HG03060 (cell line): ENCODE measurements at regions not wholly inside any gene's neighbourhood (a gene's known extent, or its start where the extent isn't known, plus 50 kb on each side); places are given as distances from the start of the nearest gene placed in this dataset.

Source experiments
- ATAC-seq: cut with Tn5 transposase; IDR thresholded peaks from one replicate; pipeline ENCODE4 v1.9.1; 2021; ENCODE audit warnings: low read depth, moderate number of reproducible peaks; ENCODE audit not compliant: unreplicated experiment

- ATAC-seq: no peak
Observed at GRCh38 chr22:49305214-49305965, 522.3 kb downstream of the BRD1 start.

GRCh38 chr22:49303781-49304461, 523.8 kb downstream of the BRD1 start:
- no peak for ATAC-seq

GRCh38 chr22:49303061-49303735, 524.5 kb downstream of the BRD1 start:
- no peak for ATAC-seq

- ATAC-seq: no peak
Observed at GRCh38 chr22:49302530-49302929, 525.1 kb downstream of the BRD1 start.

- ATAC-seq: no peak
Observed at GRCh38 chr22:49302150-49302460, 525.6 kb downstream of the BRD1 start.

GRCh38 chr22:49301398-49302149, 526.1 kb downstream of the BRD1 start:
- no peak for ATAC-seq

GRCh38 chr22:49300951-49301397, 526.7 kb downstream of the BRD1 start:
- ATAC-seq: no peak

- ATAC-seq: no peak
Observed at GRCh38 chr22:49300241-49300640, 527.4 kb downstream of the BRD1 start.

- ATAC-seq: no peak
Observed at GRCh38 chr22:49299821-49300231, 527.8 kb downstream of the BRD1 start.

- no peak for ATAC-seq
Observed at GRCh38 chr22:49298834-49299750, 528.6 kb downstream of the BRD1 start.

- ATAC-seq: no peak
Observed at GRCh38 chr22:49297871-49298721, 529.6 kb downstream of the BRD1 start.

- no peak for ATAC-seq
Observed at GRCh38 chr22:49297286-49297870, 530.3 kb downstream of the BRD1 start.

GRCh38 chr22:49296561-49296960, 531.1 kb downstream of the BRD1 start:
- no peak for ATAC-seq

- no peak for ATAC-seq
Observed at GRCh38 chr22:49295851-49296560, 531.7 kb downstream of the BRD1 start.

GRCh38 chr22:49295465-49295743, 532.3 kb downstream of the BRD1 start:
- no peak for ATAC-seq

GRCh38 chr22:49294656-49295464, 532.8 kb downstream of the BRD1 start:
- ATAC-seq: no peak

GRCh38 chr22:49292909-49293308, 534.8 kb downstream of the BRD1 start:
- no peak for ATAC-seq
